HCT116 (cell line): ENCODE measurements at regions not wholly inside any gene's neighbourhood (a gene's known extent, or its start where the extent isn't known, plus 50 kb on each side); places are given as distances from the start of the nearest gene placed in this dataset.

ENCODE experiments used
- ATAC-seq: fragments of 200-7000 bp; cut with Tn5 transposase; 2 replicates; pipeline ENCODE4 v1.9.1; 2020; ENCODE audit warnings: mild to moderate bottlenecking, moderate library complexity
- BruUV-seq: library from RNA; stranded (reverse); fragments of 400-500 nt; replicated peaks from 2 replicates; lab custom pipeline; 2021; lab: Mats Ljungman, UMichigan
- CTCF ChIA-PET: fragments of 300-600 bp; sonication (Branson Sonifier 250); formaldehyde crosslinking; loops from one replicate; lab custom pipeline; 2021; ENCODE audit warnings: antibody characterized with exemption; lab: Charles Lee
- POLR2A ChIA-PET: fragments of 300-600, 350-600 bp; sonication (Branson Sonifier 250); formaldehyde crosslinking; loops from one replicate; lab custom pipeline; 2021; ENCODE audit warnings: antibody characterized with exemption; lab: Charles Lee
- RAD21 ChIA-PET, 2 experiments: fragments of 300-600 bp; sonication (Branson Sonifier 250); formaldehyde crosslinking; loops; one replicate each; lab custom pipeline; 2023; ENCODE audit warnings: low total read pairs in 2 of 2; ENCODE audit not compliant: uncharacterized antibody in 2 of 2, unreplicated experiment in 2 of 2, low non-redundant PET in 1 of 2; lab: Charles Lee
- DNase-seq: peaks from one replicate; pipeline ENCODE4 v3.0.0-alpha.2; 2010; ENCODE audit warnings: low read depth, low spot score
- H2AFZ ChIP-seq: fragments of 200-600 bp; shearing (Covaris generic), sonication (generic); 2 replicates; pipeline ENCODE4 v1.6.1; 2017; ENCODE audit warnings: low read depth, mixed run types, mixed read lengths, antibody characterized with exemption, low read length; ENCODE audit not compliant: poor library complexity, severe bottlenecking
- H3K27ac ChIP-seq: 2 replicates; pipeline ENCODE4 v1.5.1; 2012; ENCODE audit warnings: low read depth, low read length
- H3K27me3 ChIP-seq: fragments of 200-600 bp; sonication (generic); 2 replicates; pipeline ENCODE4 v1.6.1; 2016; ENCODE audit warnings: mixed run types, low read length, mixed read lengths; ENCODE audit not compliant: insufficient read depth
- H3K36me3 ChIP-seq, 2 experiments: fragments of 200-500 bp in 1 of 2; fragments of 200-600 bp in 1 of 2; sonication (Bioruptor generic) in 1 of 2; sonication (generic) in 1 of 2; 2 replicates each; pipeline versions ENCODE4 v1.5.1 to v1.6.1; 2014 to 2016; ENCODE audit warnings: low read length in 2 of 2, inconsistent platforms in 1 of 2, mixed read lengths in 1 of 2, mixed run types in 1 of 2; ENCODE audit not compliant: insufficient read depth in 2 of 2, control insufficient read depth in 1 of 2
- H3K4me1 ChIP-seq, 2 experiments: fragments of 200-600 bp in 1 of 2; sonication (generic) in 1 of 2; 2 replicates each; pipeline versions ENCODE4 v1.5.1 to v1.6.1; 2012 to 2017; ENCODE audit warnings: low read length in 2 of 2, inconsistent platforms in 1 of 2, mild to moderate bottlenecking in 1 of 2, mixed read lengths in 1 of 2, mixed run types in 1 of 2, moderate library complexity in 1 of 2; ENCODE audit not compliant: insufficient read depth in 2 of 2, control insufficient read depth in 1 of 2
- H3K4me2 ChIP-seq: fragments of 200-600 bp; sonication (generic); 2 replicates; pipeline ENCODE4 v1.6.1; 2017; ENCODE audit warnings: mixed run types, low read length, mixed read lengths
- H3K4me3 ChIP-seq, 2 experiments: fragments of 200-600 bp in 1 of 2; sonication (generic) in 1 of 2; replicated peaks in 1 of 2; 2 replicates each; pipeline ENCODE4 v1.5.1; 2011 to 2016; ENCODE audit warnings: low read length in 2 of 2, control low read depth in 1 of 2, low read depth in 1 of 2, mild to moderate bottlenecking in 1 of 2, mixed read lengths in 1 of 2, mixed run types in 1 of 2
- H3K79me2 ChIP-seq: fragments of 200-600 bp; sonication (generic); 2 replicates; pipeline ENCODE4 v1.6.1; 2017; ENCODE audit warnings: mild to moderate bottlenecking, mixed run types, low read length, moderate library complexity, mixed read lengths; ENCODE audit not compliant: insufficient read depth
- H3K9ac ChIP-seq: fragments of 200-600 bp; sonication (generic); 2 replicates; pipeline ENCODE4 v1.6.1; 2016; ENCODE audit warnings: low read length, mixed read lengths
- H3K9me2 ChIP-seq: fragments of 200-600 bp; sonication (generic), shearing (Covaris generic); 2 replicates; pipeline ENCODE4 v1.6.1; 2017; ENCODE audit warnings: mixed run types, mild to moderate bottlenecking, moderate library complexity; ENCODE audit not compliant: insufficient read depth
- H3K9me3 ChIP-seq, 2 experiments: fragments of 200-500 bp in 1 of 2; fragments of 200-600 bp in 1 of 2; sonication (Bioruptor generic) in 1 of 2; sonication (generic) in 1 of 2; 2 replicates each; pipeline ENCODE4 v1.6.1; 2014 to 2017; ENCODE audit warnings: low read length in 2 of 2, mixed read lengths in 2 of 2, inconsistent platforms in 1 of 2, low read depth in 1 of 2, mild to moderate bottlenecking in 1 of 2, mixed run types in 1 of 2, moderate library complexity in 1 of 2; ENCODE audit not compliant: control insufficient read depth in 1 of 2, insufficient read depth in 1 of 2
- H4K20me1 ChIP-seq: fragments of 200-600 bp; sonication (generic), shearing (Covaris generic); 2 replicates; pipeline ENCODE4 v1.6.1; 2017; ENCODE audit warnings: mixed run types, mild to moderate bottlenecking, moderate library complexity; ENCODE audit not compliant: insufficient read depth
- CBX3 ChIP-seq: IDR thresholded peaks from 2 replicates; pipeline ENCODE4 v1.6.1; 2012; ENCODE audit warnings: low read depth
- CEBPB ChIP-seq: IDR thresholded peaks from 2 replicates; pipeline ENCODE4 v1.6.1; 2012; ENCODE audit warnings: low read depth
- EGR1 ChIP-seq: IDR thresholded peaks from 2 replicates; pipeline ENCODE4 v1.6.1; 2012; ENCODE audit warnings: low read depth
- FOSL1 ChIP-seq: IDR thresholded peaks from 2 replicates; pipeline ENCODE4 v1.6.1; 2012; ENCODE audit warnings: low read depth
- POLR2A ChIP-seq: IDR thresholded peaks from 2 replicates; pipeline ENCODE4 v1.7.0; 2011; ENCODE audit warnings: borderline replicate concordance; ENCODE audit not compliant: insufficient read depth, insufficient read length; ENCODE audit errors: extremely low read depth
- SP1 ChIP-seq: IDR thresholded peaks from 2 replicates; pipeline ENCODE4 v1.6.1; 2012; ENCODE audit warnings: low read depth
- SRF ChIP-seq: IDR thresholded peaks from 2 replicates; pipeline ENCODE4 v1.6.1; 2012; ENCODE audit warnings: low read depth
- TCF7L2 ChIP-seq: IDR thresholded peaks from 2 replicates; pipeline ENCODE4 v1.7.0; 2011; ENCODE audit warnings: borderline replicate concordance, inconsistent platforms; ENCODE audit not compliant: insufficient read depth, insufficient read length; ENCODE audit errors: extremely low read depth
- YY1 ChIP-seq: IDR thresholded peaks from 2 replicates; pipeline ENCODE4 v1.6.1; 2011; ENCODE audit warnings: low read length, low read depth, moderate library complexity, mild to moderate bottlenecking; ENCODE audit not compliant: insufficient replicate concordance; ENCODE audit errors: extremely low read depth
- ZBTB33 ChIP-seq: IDR thresholded peaks from 2 replicates; pipeline ENCODE4 v1.6.1; 2011; ENCODE audit warnings: mild to moderate bottlenecking, low read length, moderate library complexity; ENCODE audit not compliant: insufficient replicate concordance; ENCODE audit errors: extremely low read depth
- intact Hi-C: fragments of 100-400 bp; cut with micrococcal nuclease; formaldehyde crosslinking; loops from 2 replicates; pipeline ENCODE4 v1.10.0; 2022
- TF ChIP-seq, protein P1 (sequence below): IDR thresholded peaks from 2 replicates; pipeline ENCODE4 v1.6.1; 2012; ENCODE audit warnings: low read depth
- TF ChIP-seq, protein P2 (sequence below): IDR thresholded peaks from 2 replicates; pipeline ENCODE4 v1.6.1; 2012
- TF ChIP-seq, protein P3 (sequence below): IDR thresholded peaks from 2 replicates; pipeline ENCODE4 v1.6.1; 2012

DNA sequence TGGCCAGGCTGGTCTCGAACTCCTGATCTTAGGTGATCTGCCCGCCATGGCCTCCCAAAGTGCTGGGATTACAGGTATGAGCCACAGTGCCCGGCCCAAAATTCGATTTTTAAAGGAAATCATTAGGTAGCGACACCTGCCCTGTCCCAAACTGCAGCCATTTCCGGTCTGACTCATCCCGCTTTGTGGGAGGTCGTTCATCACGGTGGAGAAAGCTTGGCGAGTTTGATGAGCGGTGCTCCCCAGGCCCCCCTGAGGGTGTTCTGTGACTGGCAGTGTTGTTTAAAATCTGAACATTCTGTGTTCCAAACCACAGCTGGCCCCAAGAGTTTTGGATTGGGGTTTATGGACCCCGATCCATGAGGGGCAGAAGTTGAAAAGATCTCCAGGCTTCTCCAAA lies 53.0 kb upstream of the GLI2 start:
- H3K27me3 ChIP-seq = no peaks in the 10 kb centered on the region
- no peak overlapping the region for H3K4me3 ChIP-seq
- CTCF ChIA-PET = no interaction called here
- peaks cover 0 to 4% of the 10 kb centered on the region in 2 experiments; a peak in 1 of 4 replicates for H3K4me1 ChIP-seq
- H3K4me2 ChIP-seq = no peak overlapping the region
- intact Hi-C loops = no loop called here
- no peak overlapping the region for H3K27ac ChIP-seq
- no TSS peak for BruUV-seq
- ATAC-seq (no peak), DNase-seq (no peak)
- no peak for TF ChIP-seq TCF7L2
- no peak for TF ChIP-seq POLR2A
- no peak for TF ChIP-seq SP1
- TF ChIP-seq EGR1 = no peak
- no peak for TF ChIP-seq CBX3
- H4K20me1 ChIP-seq = no peaks in the 10 kb centered on the region
- no peak overlapping the region for H2AFZ ChIP-seq
- POLR2A ChIA-PET = interaction anchor here (4.3 kb wide), 1 partner anchor 392 kb away, joined by 24 read pairs; no protein-coding TSS in a partner anchor
- H3K9me2 ChIP-seq = no peaks in the 10 kb centered on the region
- no peaks in the 10 kb centered on the region for H3K79me2 ChIP-seq
- RAD21 ChIA-PET = no interaction called here
- H3K9ac ChIP-seq = no peak overlapping the region
- no peaks in the 10 kb centered on the region for H3K9me3 ChIP-seq
- no peaks in the 10 kb centered on the region for H3K36me3 ChIP-seq

DNA sequence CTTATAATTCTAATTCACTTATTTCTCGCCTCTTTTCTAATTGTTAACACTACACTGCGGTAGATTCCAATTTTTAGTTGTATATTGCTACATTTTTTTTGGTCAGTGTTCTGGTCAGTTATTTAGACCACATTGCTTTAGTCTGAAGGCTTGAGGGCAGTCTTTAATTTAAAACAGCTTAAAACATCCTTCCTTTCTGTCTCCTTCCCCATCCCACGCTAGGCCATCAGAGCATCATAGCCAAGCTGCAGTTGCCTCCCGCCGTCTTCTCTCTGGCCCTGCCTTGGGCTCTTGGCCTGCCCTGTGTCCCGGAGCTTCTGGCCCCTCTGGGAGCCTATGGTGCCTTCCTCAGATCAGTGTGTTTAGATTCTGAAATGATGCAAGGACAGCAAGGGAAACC lies 52.6 kb upstream of the GLI2 start:
- Histone ChIP-seq H3K4me2 (no peak overlapping the region), H2AFZ (no peak overlapping the region), H3K27me3 (no peaks in the 10 kb centered on the region), H3K4me3 (no peak overlapping the region), H3K9me3 (no peaks in the 10 kb centered on the region), H3K9me2 (no peaks in the 10 kb centered on the region), H3K36me3 (no peaks in the 10 kb centered on the region), H3K27ac (no peak overlapping the region), H4K20me1 (no peaks in the 10 kb centered on the region), H3K4me1 (peaks cover 0 to 4% of the 10 kb centered on the region in 2 experiments; a peak in 1 of 4 replicates), H3K79me2 (no peaks in the 10 kb centered on the region), H3K9ac (no peak overlapping the region)
- intact Hi-C loops = no loop called here
- ATAC-seq (no peak), DNase-seq (no peak)
- ChIA-PET POLR2A (interaction anchor here (0.7 to 4.3 kb wide), 2 partner anchors 130 to 392 kb away, joined by 3 to 24 read pairs; no protein-coding TSS in a partner anchor), CTCF (no interaction called here), RAD21 (no interaction called here)
- TF ChIP-seq ZBTB33 = no peak
- no peak for TF ChIP-seq SRF
- no peak for TF ChIP-seq CEBPB
- no peak for TF ChIP-seq YY1
- no peak for TF ChIP-seq FOSL1
- TF ChIP-seq, protein P1, sequence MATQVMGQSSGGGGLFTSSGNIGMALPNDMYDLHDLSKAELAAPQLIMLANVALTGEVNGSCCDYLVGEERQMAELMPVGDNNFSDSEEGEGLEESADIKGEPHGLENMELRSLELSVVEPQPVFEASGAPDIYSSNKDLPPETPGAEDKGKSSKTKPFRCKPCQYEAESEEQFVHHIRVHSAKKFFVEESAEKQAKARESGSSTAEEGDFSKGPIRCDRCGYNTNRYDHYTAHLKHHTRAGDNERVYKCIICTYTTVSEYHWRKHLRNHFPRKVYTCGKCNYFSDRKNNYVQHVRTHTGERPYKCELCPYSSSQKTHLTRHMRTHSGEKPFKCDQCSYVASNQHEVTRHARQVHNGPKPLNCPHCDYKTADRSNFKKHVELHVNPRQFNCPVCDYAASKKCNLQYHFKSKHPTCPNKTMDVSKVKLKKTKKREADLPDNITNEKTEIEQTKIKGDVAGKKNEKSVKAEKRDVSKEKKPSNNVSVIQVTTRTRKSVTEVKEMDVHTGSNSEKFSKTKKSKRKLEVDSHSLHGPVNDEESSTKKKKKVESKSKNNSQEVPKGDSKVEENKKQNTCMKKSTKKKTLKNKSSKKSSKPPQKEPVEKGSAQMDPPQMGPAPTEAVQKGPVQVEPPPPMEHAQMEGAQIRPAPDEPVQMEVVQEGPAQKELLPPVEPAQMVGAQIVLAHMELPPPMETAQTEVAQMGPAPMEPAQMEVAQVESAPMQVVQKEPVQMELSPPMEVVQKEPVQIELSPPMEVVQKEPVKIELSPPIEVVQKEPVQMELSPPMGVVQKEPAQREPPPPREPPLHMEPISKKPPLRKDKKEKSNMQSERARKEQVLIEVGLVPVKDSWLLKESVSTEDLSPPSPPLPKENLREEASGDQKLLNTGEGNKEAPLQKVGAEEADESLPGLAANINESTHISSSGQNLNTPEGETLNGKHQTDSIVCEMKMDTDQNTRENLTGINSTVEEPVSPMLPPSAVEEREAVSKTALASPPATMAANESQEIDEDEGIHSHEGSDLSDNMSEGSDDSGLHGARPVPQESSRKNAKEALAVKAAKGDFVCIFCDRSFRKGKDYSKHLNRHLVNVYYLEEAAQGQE = no peak
- no peak for TF ChIP-seq CBX3
- no peak for TF ChIP-seq SP1
- TF ChIP-seq, protein P2, sequence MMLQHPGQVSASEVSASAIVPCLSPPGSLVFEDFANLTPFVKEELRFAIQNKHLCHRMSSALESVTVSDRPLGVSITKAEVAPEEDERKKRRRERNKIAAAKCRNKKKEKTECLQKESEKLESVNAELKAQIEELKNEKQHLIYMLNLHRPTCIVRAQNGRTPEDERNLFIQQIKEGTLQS = no peak
- TF ChIP-seq, protein P3, sequence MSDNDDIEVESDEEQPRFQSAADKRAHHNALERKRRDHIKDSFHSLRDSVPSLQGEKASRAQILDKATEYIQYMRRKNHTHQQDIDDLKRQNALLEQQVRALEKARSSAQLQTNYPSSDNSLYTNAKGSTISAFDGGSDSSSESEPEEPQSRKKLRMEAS = no peak
- no TSS peak for BruUV-seq
